Liver (tissue), 3 donors: ENCODE measurements at regions not wholly inside any gene's neighbourhood (a gene's known extent, or its start where the extent isn't known, plus 50 kb on each side); places are given as distances from the start of the nearest gene placed in this dataset.

Experiments
- CTCF ChIP-seq: fragments of 150-350 bp; IDR thresholded peaks from 2 replicates; pipeline ENCODE4 v1.5.1; 2017; ENCODE audit warnings: improper control_type of control experiment, low read depth, low read length; ENCODE audit not compliant: missing input control
- FOXA1 ChIP-seq: IDR thresholded peaks from 2 replicates; pipeline ENCODE4 v1.6.1; 2016; ENCODE audit warnings: antibody characterized with exemption
- RAD21 ChIP-seq, 2 donors: IDR thresholded peaks; 2 replicates each; pipeline ENCODE4 v1.6.1; 2016; ENCODE audit warnings: antibody characterized with exemption in 2 of 2, mild to moderate bottlenecking in 2 of 2
- ZBTB33 ChIP-seq: IDR thresholded peaks from 2 replicates; pipeline ENCODE4 v1.6.1; 2016; ENCODE audit warnings: antibody characterized with exemption
- TF ChIP-seq, protein P1 (sequence below): IDR thresholded peaks from 2 replicates; pipeline ENCODE4 v1.6.1; 2016; ENCODE audit warnings: antibody characterized with exemption
- donor health status: healthy.
- donor health status: healthy.

GRCh38 chr9:10764481-10764880 lies 151.7 kb upstream of the PTPRD start:
- no peak for TF ChIP-seq CTCF
- TF ChIP-seq ZBTB33: no peak
- TF ChIP-seq FOXA1: no peak
- TF ChIP-seq, protein P1, sequence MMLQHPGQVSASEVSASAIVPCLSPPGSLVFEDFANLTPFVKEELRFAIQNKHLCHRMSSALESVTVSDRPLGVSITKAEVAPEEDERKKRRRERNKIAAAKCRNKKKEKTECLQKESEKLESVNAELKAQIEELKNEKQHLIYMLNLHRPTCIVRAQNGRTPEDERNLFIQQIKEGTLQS: no peak
- TF ChIP-seq RAD21 (IDR thresholded peaks at IDR 0.05): no peak
